NCI-H146 treated with DMSO at 0.1 percent for 48 hours (cell line): ENCODE measurements at regions not wholly inside any gene's neighbourhood (a gene's known extent, or its start where the extent isn't known, plus 50 kb on each side); places are given as distances from the start of the nearest gene placed in this dataset.

Source experiments
- DNase-seq: peaks from one replicate; lab custom pipeline; 2025; ENCODE audit not compliant: unreplicated experiment; lab: John Stamatoyannopoulos, UW

- DNase-seq: no peak
Measured at GRCh38 chr2:149953627-149954026, 366.1 kb upstream of the MMADHC start.

GRCh38 chr2:149931486-149931885 lies 343.9 kb upstream of the MMADHC start:
- peak; percentile 50 for DNase-seq

- DNase-seq: no peak
Measured at GRCh38 chr2:149928011-149928410, 340.4 kb upstream of the MMADHC start.

GRCh38 chr2:149926149-149926548 lies 338.6 kb upstream of the MMADHC start:
- DNase-seq: no peak

GRCh38 chr2:149924549-149925213 lies 337.1 kb upstream of the MMADHC start:
- DNase-seq: no peak

- DNase-seq: no peak
Measured at GRCh38 chr2:149924028-149924427, 336.5 kb upstream of the MMADHC start.

GRCh38 chr2:149921911-149922616 lies 334.5 kb upstream of the MMADHC start:
- DNase-seq: no peak

GRCh38 chr2:149920389-149920788 lies 332.8 kb upstream of the MMADHC start:
- DNase-seq: no peak

GRCh38 chr2:149915151-149915550 lies 327.6 kb upstream of the MMADHC start:
- no peak for DNase-seq

GRCh38 chr2:149908726-149909683 lies 321.4 kb upstream of the MMADHC start:
- no peak for DNase-seq

GRCh38 chr2:149906886-149907285 lies 319.3 kb upstream of the MMADHC start:
- no peak for DNase-seq

- no peak for DNase-seq
Measured at GRCh38 chr2:149904352-149905175, 317.0 kb upstream of the MMADHC start.

- DNase-seq: no peak
Measured at GRCh38 chr2:149903626-149904025, 316.1 kb upstream of the MMADHC start.

- no peak for DNase-seq
Measured at GRCh38 chr2:149902081-149902480, 314.5 kb upstream of the MMADHC start.

GRCh38 chr2:149901231-149901859 lies 313.8 kb upstream of the MMADHC start:
- no peak for DNase-seq

GRCh38 chr2:149899390-149899789 lies 311.8 kb upstream of the MMADHC start:
- DNase-seq: no peak

GRCh38 chr2:149894760-149895159 lies 307.2 kb upstream of the MMADHC start:
- DNase-seq: no peak

GRCh38 chr2:149894226-149894625 lies 306.7 kb upstream of the MMADHC start:
- no peak for DNase-seq

GRCh38 chr2:149892563-149892962 lies 305.0 kb upstream of the MMADHC start:
- DNase-seq: no peak

- DNase-seq: no peak
Measured at GRCh38 chr2:149885946-149886345, 298.4 kb upstream of the MMADHC start.
